Fibroblast of villous mesenchyme (primary cell): ENCODE measurements at regions not wholly inside any gene's neighbourhood (a gene's known extent, or its start where the extent isn't known, plus 50 kb on each side); places are given as distances from the start of the nearest gene placed in this dataset.

Experiments
- DNase-seq: peaks from one replicate; pipeline ENCODE4 v3.0.0-alpha.2; 2010; ENCODE audit warnings: low read depth
- H3K4me3 ChIP-seq: 2 replicates; pipeline ENCODE4 v1.5.1; 2011; ENCODE audit warnings: low read depth, mild to moderate bottlenecking, low read length
- TF ChIP-seq, protein P1 (sequence below): IDR thresholded peaks from 2 replicates; pipeline ENCODE4 v1.5.1; 2012; ENCODE audit warnings: low read depth, mild to moderate bottlenecking, low read length; ENCODE audit not compliant: insufficient read depth

DNA sequence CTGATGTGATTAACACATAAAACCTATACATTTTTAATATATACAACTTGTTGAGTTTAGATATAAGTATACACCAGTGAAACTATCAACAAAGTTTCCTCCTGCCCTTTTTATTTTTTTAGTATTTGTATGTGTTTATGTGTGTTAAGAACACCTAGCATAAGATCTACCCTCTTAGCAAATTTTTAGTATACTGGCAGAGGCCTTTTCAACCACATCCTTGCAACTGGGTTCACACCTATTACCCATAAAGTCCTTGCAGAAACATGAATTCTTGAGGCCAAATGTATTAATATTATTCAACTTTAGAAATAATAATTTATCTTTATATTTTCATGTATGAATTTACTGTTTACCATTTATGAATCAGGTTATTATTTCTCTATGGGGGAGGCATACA is 119.7 kb upstream of the CRIM1 start:
- H3K4me3 ChIP-seq = no peak overlapping the region
- TF ChIP-seq, protein P1, sequence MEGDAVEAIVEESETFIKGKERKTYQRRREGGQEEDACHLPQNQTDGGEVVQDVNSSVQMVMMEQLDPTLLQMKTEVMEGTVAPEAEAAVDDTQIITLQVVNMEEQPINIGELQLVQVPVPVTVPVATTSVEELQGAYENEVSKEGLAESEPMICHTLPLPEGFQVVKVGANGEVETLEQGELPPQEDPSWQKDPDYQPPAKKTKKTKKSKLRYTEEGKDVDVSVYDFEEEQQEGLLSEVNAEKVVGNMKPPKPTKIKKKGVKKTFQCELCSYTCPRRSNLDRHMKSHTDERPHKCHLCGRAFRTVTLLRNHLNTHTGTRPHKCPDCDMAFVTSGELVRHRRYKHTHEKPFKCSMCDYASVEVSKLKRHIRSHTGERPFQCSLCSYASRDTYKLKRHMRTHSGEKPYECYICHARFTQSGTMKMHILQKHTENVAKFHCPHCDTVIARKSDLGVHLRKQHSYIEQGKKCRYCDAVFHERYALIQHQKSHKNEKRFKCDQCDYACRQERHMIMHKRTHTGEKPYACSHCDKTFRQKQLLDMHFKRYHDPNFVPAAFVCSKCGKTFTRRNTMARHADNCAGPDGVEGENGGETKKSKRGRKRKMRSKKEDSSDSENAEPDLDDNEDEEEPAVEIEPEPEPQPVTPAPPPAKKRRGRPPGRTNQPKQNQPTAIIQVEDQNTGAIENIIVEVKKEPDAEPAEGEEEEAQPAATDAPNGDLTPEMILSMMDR = no peak
- no peak for DNase-seq

DNA sequence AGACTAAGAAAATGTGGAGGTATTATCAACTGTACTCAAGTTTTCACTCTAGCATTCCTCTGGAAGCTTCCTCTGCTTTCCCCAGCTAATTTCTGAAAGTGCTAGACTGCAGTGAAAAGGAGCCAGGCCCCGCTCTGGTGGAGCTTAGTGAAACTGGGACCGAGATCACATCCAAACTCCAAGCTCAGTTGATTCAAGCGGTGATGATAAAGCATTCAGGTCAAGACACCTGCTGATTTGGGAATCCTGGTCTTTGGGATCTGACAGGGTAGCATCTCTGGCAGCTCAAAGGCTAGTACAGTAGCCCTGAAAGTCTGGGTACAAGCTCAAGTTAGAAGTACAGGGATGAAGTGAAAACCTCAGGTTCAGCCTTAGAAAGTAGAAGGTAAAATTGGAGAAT is 120.2 kb upstream of the CRIM1 start:
- TF ChIP-seq, protein P1 = no peak
- no peak for DNase-seq
- H3K4me3 ChIP-seq = no peak overlapping the region

DNA sequence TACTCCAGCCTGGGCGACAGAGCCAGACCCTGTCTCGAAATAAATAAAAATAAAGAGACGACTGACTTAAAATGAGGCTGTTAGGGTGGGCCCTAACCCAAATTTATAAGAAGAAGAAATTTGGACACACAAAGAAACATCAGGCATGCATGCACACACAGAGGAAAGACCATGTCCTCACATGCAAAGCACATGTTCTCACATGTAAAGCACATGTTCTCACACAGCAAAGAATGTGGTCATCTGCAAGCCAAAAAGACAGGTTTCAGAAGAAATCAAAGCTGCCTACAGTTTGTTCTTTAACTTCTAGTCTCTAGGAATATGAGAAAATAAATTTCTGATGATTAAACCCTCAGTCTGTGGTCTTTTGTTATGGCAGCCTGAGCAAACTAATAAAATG is 132.3 kb upstream of the CRIM1 start:
- no peak overlapping the region for H3K4me3 ChIP-seq
- DNase-seq = no peak
- TF ChIP-seq, protein P1 = no peak

DNA sequence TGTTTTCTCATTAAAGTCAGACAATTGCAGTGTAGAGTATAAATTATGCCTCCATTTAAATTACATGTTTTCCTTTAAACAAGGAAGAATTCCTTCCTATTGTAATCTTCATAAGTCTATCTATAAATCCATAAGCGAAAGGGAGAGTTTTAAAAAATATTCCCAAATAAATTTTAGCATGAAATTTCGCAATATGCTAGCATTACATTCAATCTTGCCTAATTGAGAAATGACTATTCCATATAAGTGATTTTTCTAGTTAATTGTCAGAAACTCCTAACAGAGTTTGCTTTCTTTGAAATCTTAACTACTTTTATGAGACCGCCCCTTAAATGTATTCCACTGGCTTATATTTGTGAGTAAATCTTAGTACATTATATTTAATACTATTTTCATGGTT is 133.1 kb upstream of the CRIM1 start:
- TF ChIP-seq, protein P1 = no peak
- no peak for DNase-seq
- no peak overlapping the region for H3K4me3 ChIP-seq

DNA sequence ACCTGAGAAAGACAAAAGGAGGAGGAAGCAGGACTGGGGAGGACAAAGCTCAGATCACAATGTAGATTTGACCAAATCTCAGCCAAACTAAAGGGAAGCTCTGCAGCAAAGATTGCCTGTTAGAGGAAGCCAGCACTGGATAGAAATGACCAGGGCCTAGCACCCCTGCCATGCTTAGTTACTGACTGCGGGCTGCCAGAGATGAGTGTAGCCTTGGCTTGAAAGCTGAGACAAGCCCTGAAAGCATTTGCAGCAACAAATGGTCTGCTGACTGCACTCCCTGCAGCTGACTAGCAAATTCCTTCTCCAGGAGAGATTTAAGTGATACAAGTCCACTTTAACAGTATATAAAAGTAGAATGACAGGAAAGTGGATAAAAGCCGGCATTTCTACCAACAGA is 140.9 kb upstream of the CRIM1 start:
- DNase-seq = no peak
- TF ChIP-seq, protein P1 = no peak
- H3K4me3 ChIP-seq = no peak overlapping the region

DNA sequence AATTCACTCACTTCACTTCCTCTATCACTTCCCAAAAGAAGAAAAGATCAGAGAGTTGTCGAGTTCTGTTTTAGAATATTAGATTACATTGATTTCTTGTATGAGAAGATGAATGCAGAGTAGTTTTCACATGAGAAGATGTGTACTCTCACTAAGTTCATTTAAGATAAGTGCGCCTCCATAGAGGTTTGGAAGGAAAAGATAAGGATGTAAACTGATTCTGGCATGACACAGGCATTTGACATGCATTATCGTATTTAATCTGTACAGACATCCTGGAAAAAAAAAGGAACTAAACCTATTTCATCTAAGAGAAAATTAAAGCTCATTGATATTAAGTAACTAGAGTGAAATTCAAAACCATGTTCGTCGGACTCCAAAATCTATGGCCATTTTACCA is 152.2 kb upstream of the CRIM1 start:
- TF ChIP-seq, protein P1 = no peak

DNA sequence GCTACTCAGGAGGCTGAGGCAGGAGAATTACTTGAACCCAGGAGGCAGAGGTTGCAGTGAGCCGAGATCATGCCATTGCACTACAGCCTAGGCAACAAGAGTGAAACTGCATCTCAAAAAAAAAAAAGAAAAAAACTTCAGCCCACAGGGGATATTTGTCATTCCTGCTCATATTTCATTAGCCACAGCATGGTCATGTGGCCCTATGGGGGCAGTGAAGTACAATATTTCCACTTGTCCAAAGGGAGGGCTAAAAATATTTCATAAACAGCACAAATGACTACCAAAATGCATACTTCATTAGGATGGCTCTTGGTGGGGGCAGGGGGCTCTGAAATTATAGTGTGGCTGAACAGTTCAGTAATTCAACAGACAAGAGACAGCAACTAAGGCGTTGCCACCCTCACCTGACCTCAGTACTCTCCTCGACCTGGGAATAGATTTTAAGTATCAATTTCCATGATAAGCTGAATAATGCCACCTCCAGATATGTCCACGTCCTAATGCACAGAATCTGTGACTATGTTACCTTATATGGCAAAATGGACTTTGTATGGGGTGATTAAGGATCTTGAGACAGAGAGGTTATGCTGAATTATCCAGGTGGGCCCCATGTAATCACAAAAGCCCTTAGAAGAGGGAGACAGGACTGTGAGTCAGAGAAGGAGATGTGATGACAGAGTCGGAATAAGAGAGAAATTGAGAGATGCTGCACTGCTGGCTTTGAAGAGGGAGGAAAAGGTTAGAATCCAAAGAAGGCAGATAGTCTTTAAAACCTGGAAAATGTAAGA is 158.2 kb upstream of the CRIM1 start:
- H3K4me3 ChIP-seq = no peak overlapping the region
- TF ChIP-seq, protein P1 = no peak
- no peak for DNase-seq

More for the DNA sequence above, 152.2 kb upstream of the CRIM1 start:
- DNase-seq = no peak
- H3K4me3 ChIP-seq = no peak overlapping the region
